ENCODE measurements at regions not wholly inside any gene's neighbourhood (a gene's known extent, or its start where the extent isn't known, plus 50 kb on each side); places are given as distances from the start of the nearest gene placed in this dataset.

DNA sequence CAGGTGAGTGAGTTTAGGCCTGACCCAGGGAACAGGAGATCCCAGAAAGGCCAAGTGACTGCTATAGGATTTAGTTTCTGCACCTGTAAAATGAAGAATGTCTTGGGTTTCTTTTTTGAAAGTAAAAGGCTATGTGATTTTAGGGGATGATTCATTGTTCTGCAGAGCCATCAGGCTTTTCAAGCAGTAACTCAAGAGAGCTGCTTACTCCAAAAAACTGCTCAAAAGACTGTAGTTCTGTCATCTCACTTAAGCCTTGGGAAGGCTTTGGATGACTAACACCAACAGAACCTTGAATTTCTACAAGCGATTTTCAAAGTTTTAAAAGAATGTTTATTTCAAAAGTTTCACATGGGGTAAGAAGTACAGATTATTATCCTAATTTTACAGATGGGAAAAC, 165.1 kb downstream of the HAUS1 start:
- TF ChIP-seq, protein P1, sequence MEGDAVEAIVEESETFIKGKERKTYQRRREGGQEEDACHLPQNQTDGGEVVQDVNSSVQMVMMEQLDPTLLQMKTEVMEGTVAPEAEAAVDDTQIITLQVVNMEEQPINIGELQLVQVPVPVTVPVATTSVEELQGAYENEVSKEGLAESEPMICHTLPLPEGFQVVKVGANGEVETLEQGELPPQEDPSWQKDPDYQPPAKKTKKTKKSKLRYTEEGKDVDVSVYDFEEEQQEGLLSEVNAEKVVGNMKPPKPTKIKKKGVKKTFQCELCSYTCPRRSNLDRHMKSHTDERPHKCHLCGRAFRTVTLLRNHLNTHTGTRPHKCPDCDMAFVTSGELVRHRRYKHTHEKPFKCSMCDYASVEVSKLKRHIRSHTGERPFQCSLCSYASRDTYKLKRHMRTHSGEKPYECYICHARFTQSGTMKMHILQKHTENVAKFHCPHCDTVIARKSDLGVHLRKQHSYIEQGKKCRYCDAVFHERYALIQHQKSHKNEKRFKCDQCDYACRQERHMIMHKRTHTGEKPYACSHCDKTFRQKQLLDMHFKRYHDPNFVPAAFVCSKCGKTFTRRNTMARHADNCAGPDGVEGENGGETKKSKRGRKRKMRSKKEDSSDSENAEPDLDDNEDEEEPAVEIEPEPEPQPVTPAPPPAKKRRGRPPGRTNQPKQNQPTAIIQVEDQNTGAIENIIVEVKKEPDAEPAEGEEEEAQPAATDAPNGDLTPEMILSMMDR (IDR thresholded peaks at IDR 0.05) = no peak
- TF ChIP-seq ZNF232 (CRISPR knock-in tag; IDR thresholded peaks at IDR 0.05) (no peak), ZBTB21 (CRISPR knock-in tag; IDR thresholded peaks at IDR 0.05; ENCODE audit: borderline replicate concordance) (no peak), ELF4 (CRISPR knock-in tag; IDR thresholded peaks at IDR 0.05; ENCODE audit: low read depth) (no peak), ATF1 (CRISPR knock-in tag; IDR thresholded peaks at IDR 0.05) (no peak)
